NT2/D1 (cell line): ENCODE measurements at regions not wholly inside any gene's neighbourhood (a gene's known extent, or its start where the extent isn't known, plus 50 kb on each side); places are given as distances from the start of the nearest gene placed in this dataset.

Source experiments
- DNase-seq: peaks from one replicate; pipeline ENCODE4 v3.0.0-alpha.2; 2011; ENCODE audit warnings: low read depth, low spot score
- H3K27me3 ChIP-seq: 2 replicates; pipeline ENCODE4 v1.6.0; 2011; ENCODE audit warnings: mild to moderate bottlenecking; ENCODE audit not compliant: insufficient read length, insufficient read depth
- H3K36me3 ChIP-seq: 2 replicates; pipeline ENCODE4 v1.6.1; 2011; ENCODE audit warnings: mild to moderate bottlenecking, low read length, mixed read lengths; ENCODE audit not compliant: insufficient read depth, insufficient read length
- H3K4me1 ChIP-seq: 2 replicates; pipeline ENCODE4 v1.5.1; 2011; ENCODE audit not compliant: insufficient read depth, insufficient read length
- H3K4me3 ChIP-seq: 2 replicates; pipeline ENCODE4 v1.5.1; 2011; ENCODE audit warnings: low read depth; ENCODE audit not compliant: insufficient read length
- H3K9ac ChIP-seq: 2 replicates; pipeline ENCODE4 v1.6.0; 2011; ENCODE audit warnings: low read depth; ENCODE audit not compliant: insufficient read length
- H3K9me3 ChIP-seq: 2 replicates; pipeline ENCODE4 v1.5.1; 2011; ENCODE audit warnings: mild to moderate bottlenecking, low read length; ENCODE audit not compliant: insufficient read depth
- SUZ12 ChIP-seq: IDR thresholded peaks from 2 replicates; pipeline ENCODE4 v1.6.1; 2011; ENCODE audit not compliant: insufficient read length, insufficient read depth; ENCODE audit errors: extremely low read depth
- YY1 ChIP-seq: IDR thresholded peaks from 2 replicates; pipeline ENCODE4 v1.6.1; 2011; ENCODE audit not compliant: insufficient read length, insufficient read depth
- ZNF274 ChIP-seq: IDR thresholded peaks from 2 replicates; pipeline ENCODE4 v1.6.1; 2011; ENCODE audit warnings: mild to moderate bottlenecking, low read depth, low read length

- H3K9ac ChIP-seq: no peak overlapping the region
- H3K36me3 ChIP-seq: no peaks in the 10 kb centered on the region
- DNase-seq: no peak
- no peaks in the 10 kb centered on the region for H3K9me3 ChIP-seq
- no peaks in the 10 kb centered on the region for H3K27me3 ChIP-seq
- no peak overlapping the region for H3K4me3 ChIP-seq
- no peak for TF ChIP-seq SUZ12
- no peaks in the 10 kb centered on the region for H3K4me1 ChIP-seq
Observed at GRCh38 chr10:4217653-4218052, 432.6 kb upstream of the KLF6 start.

GRCh38 chr10:4217187-4217586, 432.2 kb upstream of the KLF6 start:
- no peak for DNase-seq
- Histone ChIP-seq H3K4me1 (no peaks in the 10 kb centered on the region), H3K9ac (no peak overlapping the region), H3K27me3 (no peaks in the 10 kb centered on the region), H3K9me3 (no peaks in the 10 kb centered on the region), H3K36me3 (no peaks in the 10 kb centered on the region), H3K4me3 (no peak overlapping the region)
- no peak for TF ChIP-seq YY1
- no peak for TF ChIP-seq ZNF274
- no peak for TF ChIP-seq SUZ12

- H3K4me3 ChIP-seq: no peak overlapping the region
- H3K9ac ChIP-seq: no peak overlapping the region
- no peaks in the 10 kb centered on the region for H3K27me3 ChIP-seq
- no peaks in the 10 kb centered on the region for H3K4me1 ChIP-seq
- TF ChIP-seq ZNF274 (no peak), YY1 (no peak), SUZ12 (no peak)
- no peak for DNase-seq
- no peaks in the 10 kb centered on the region for H3K36me3 ChIP-seq
- H3K9me3 ChIP-seq: no peaks in the 10 kb centered on the region
Observed at GRCh38 chr10:4216726-4217125, 431.7 kb upstream of the KLF6 start.

- no peak for DNase-seq
- H3K9me3 ChIP-seq: no peaks in the 10 kb centered on the region
- H3K27me3 ChIP-seq: no peaks in the 10 kb centered on the region
- no peak overlapping the region for H3K4me3 ChIP-seq
- H3K36me3 ChIP-seq: no peaks in the 10 kb centered on the region
- no peak overlapping the region for H3K9ac ChIP-seq
- no peaks in the 10 kb centered on the region for H3K4me1 ChIP-seq
- TF ChIP-seq SUZ12 (no peak), YY1 (no peak), ZNF274 (no peak)
Observed at GRCh38 chr10:4215963-4216575, 431.1 kb upstream of the KLF6 start.

GRCh38 chr10:4215485-4215884, 430.5 kb upstream of the KLF6 start:
- Histone ChIP-seq H3K9me3 (no peaks in the 10 kb centered on the region), H3K4me3 (no peak overlapping the region), H3K27me3 (no peaks in the 10 kb centered on the region), H3K4me1 (no peaks in the 10 kb centered on the region), H3K36me3 (no peaks in the 10 kb centered on the region), H3K9ac (no peak overlapping the region)
- no peak for DNase-seq
- no peak for TF ChIP-seq YY1
- TF ChIP-seq ZNF274: no peak
- TF ChIP-seq SUZ12: no peak

- DNase-seq: no peak
- Histone ChIP-seq H3K27me3 (no peaks in the 10 kb centered on the region), H3K9ac (no peak overlapping the region), H3K4me3 (no peak overlapping the region), H3K9me3 (no peaks in the 10 kb centered on the region), H3K36me3 (no peaks in the 10 kb centered on the region), H3K4me1 (no peaks in the 10 kb centered on the region)
- TF ChIP-seq YY1 (no peak), SUZ12 (no peak), ZNF274 (no peak)
Observed at GRCh38 chr10:4214908-4215307, 429.9 kb upstream of the KLF6 start.

GRCh38 chr10:4213441-4213840, 428.4 kb upstream of the KLF6 start:
- Histone ChIP-seq H3K27me3 (no peaks in the 10 kb centered on the region), H3K4me3 (no peak overlapping the region), H3K9me3 (no peaks in the 10 kb centered on the region), H3K9ac (no peak overlapping the region), H3K4me1 (no peaks in the 10 kb centered on the region), H3K36me3 (no peaks in the 10 kb centered on the region)
- DNase-seq: no peak
- TF ChIP-seq YY1 (no peak), ZNF274 (no peak), SUZ12 (no peak)

GRCh38 chr10:4212111-4212630, 427.2 kb upstream of the KLF6 start:
- no peak overlapping the region for H3K9ac ChIP-seq
- H3K4me3 ChIP-seq: no peak overlapping the region
- TF ChIP-seq YY1: no peak
- TF ChIP-seq ZNF274: no peak
- no peak for TF ChIP-seq SUZ12
- no peaks in the 10 kb centered on the region for H3K4me1 ChIP-seq
- H3K36me3 ChIP-seq: no peaks in the 10 kb centered on the region
- no peaks in the 10 kb centered on the region for H3K9me3 ChIP-seq
- DNase-seq: no peak
- no peaks in the 10 kb centered on the region for H3K27me3 ChIP-seq
